ENCODE measurements at regions not wholly inside any gene's neighbourhood (a gene's known extent, or its start where the extent isn't known, plus 50 kb on each side); places are given as distances from the start of the nearest gene placed in this dataset.

DNA sequence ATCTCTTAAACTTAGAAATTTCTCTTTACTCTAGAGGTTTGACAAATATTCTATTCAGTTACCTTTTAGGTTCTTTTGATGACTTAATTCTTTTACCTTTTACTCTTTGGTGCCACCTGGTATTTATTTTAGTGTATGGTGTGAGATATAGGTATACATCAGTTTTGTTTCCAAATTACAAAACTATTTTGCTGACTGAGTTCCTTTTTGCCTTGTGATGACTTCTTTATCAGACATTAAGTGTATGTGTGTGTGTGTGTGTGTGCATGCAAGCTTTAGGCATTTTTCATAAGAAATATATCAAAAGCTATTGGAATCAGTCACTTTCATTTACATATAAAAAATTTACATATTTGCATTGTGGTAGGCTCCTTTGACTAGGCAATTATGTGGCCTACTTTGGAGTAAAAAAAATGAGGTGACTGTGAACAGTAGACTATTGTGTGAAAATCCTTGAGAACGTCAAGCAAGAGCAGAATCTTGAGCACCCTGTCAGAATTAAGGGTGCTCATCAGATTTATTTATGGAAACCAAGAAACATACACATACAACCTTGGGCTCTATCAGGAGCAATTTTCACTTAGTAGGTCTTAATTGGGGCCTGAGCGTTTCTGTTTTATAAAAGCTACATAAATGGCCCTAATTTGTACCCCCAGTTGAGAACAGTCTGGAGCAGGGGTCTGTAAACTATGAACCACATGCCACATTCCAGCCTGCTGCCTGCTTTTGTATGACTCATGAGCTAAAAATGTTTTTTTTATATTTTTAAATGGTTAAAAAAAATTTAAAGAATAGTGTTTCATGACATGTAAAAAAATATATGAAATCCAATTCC, 415.9 kb downstream of the SLC4A3 start:
- no peaks in the 10 kb centered on the region for H3K4me1 ChIP-seq
- no peaks in the 10 kb centered on the region for H3K36me3 ChIP-seq
- TF ChIP-seq, protein P1, sequence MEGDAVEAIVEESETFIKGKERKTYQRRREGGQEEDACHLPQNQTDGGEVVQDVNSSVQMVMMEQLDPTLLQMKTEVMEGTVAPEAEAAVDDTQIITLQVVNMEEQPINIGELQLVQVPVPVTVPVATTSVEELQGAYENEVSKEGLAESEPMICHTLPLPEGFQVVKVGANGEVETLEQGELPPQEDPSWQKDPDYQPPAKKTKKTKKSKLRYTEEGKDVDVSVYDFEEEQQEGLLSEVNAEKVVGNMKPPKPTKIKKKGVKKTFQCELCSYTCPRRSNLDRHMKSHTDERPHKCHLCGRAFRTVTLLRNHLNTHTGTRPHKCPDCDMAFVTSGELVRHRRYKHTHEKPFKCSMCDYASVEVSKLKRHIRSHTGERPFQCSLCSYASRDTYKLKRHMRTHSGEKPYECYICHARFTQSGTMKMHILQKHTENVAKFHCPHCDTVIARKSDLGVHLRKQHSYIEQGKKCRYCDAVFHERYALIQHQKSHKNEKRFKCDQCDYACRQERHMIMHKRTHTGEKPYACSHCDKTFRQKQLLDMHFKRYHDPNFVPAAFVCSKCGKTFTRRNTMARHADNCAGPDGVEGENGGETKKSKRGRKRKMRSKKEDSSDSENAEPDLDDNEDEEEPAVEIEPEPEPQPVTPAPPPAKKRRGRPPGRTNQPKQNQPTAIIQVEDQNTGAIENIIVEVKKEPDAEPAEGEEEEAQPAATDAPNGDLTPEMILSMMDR (IDR thresholded peaks at IDR 0.05), result no peak
- intact Hi-C loops (cut with DNase I), result no loop called here
- no peak overlapping the region for H3K4me3 ChIP-seq
- H3K27me3 ChIP-seq, result no peaks in the 10 kb centered on the region
- no peak overlapping the region for H3K27ac ChIP-seq
- no peaks in the 10 kb centered on the region for H3K9me3 ChIP-seq
- ATAC-seq (no peak), DNase-seq (no peak)

DNA sequence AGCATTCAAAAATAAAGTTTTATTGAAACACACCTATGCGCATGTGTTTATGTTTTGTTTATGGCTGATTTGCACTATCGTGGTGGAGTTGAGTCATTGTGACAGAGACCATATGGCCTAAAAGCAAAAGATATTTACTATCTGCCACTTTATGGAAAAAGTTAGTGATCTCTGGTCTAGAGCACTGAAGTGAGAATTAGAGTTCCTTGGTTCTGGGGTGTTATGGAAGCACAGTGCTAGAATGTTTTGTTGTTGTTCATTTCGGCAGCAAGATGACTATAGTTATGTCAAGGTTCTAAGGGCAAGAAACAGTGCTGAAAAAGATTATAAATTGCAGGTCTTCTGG, 416.5 kb downstream of the SLC4A3 start:
- Histone ChIP-seq H3K4me3 (no peak overlapping the region), H3K27me3 (no peaks in the 10 kb centered on the region), H3K9me3 (no peaks in the 10 kb centered on the region), H3K4me1 (no peaks in the 10 kb centered on the region), H3K27ac (no peak overlapping the region), H3K36me3 (no peaks in the 10 kb centered on the region)
- TF ChIP-seq, protein P1 (IDR thresholded peaks at IDR 0.05), result no peak
- ATAC-seq (no peak), DNase-seq (no peak)
- intact Hi-C loops (cut with DNase I), result no loop called here

DNA sequence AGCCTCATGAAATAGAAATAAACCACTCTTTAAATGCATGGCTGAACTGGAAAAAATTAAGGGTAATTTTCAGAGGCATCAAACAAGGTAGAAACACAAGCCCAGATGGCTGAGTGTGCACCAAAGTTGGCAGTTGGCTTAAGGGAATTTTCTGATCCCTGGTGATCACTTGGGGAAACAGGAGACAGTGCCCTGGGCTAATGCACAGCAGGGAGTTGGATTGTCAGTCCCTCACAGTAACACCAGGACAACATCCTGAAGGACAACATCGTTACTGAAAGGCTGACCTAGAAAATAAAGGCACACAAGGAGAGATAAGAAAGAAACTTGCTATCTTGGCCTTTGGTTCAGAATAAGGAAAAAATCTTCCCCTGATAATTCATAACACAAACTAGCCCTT, 417.0 kb downstream of the SLC4A3 start:
- Histone ChIP-seq H3K27ac (no peak overlapping the region), H3K9me3 (no peaks in the 10 kb centered on the region), H3K27me3 (no peaks in the 10 kb centered on the region), H3K4me1 (no peaks in the 10 kb centered on the region), H3K36me3 (no peaks in the 10 kb centered on the region), H3K4me3 (no peak overlapping the region)
- ATAC-seq (no peak), DNase-seq (no peak)
- TF ChIP-seq, protein P1 (IDR thresholded peaks at IDR 0.05), result no peak
- intact Hi-C loops (cut with DNase I), result no loop called here

DNA sequence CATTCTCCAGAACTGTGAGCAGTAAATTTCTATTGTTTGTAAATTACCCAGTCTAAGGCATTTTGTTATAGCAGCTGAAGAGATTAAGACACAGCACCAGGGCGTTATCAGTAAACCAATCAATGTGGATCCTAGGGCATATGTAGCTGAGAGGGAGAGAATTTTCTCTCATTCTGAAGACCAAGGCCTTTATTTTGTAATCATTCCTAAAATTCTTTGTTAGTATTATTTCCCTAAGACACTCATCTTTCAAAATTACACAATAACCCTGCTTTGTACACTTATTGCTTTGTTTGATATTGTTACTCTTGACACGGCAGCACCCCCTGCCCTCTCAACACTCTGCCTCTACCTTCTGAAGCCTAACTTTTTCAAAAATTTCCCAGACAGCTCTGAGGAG, 419.1 kb downstream of the SLC4A3 start:
- H3K27ac ChIP-seq, result no peak overlapping the region
- intact Hi-C loops (cut with DNase I), result no loop called here
- no peaks in the 10 kb centered on the region for H3K36me3 ChIP-seq
- H3K27me3 ChIP-seq, result no peaks in the 10 kb centered on the region
- no peaks in the 10 kb centered on the region for H3K9me3 ChIP-seq
- H3K4me3 ChIP-seq, result no peak overlapping the region
- no peak for ATAC-seq
- no peak for DNase-seq
- H3K4me1 ChIP-seq, result no peaks in the 10 kb centered on the region
- TF ChIP-seq, protein P1 (IDR thresholded peaks at IDR 0.05), result no peak

DNA sequence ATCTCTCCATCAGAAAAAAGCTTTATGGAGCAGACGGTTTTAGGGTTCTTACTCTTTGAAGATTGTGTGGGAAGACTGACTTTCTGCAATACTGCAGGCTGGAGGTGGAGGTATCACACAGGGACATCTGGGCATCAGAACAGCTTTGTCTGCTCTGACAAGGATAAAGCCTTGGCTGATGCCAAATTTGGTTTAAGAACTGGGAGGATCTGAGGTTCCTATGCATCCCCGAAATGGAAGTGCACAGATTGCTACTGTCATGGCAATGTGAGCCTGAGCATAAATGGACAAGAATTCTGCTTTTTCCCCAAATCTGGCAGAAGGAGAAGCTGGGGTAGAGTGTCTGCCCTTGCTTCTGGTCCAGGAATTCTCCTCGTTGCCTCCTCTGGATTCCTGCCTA, 424.3 kb downstream of the SLC4A3 start:
- intact Hi-C loops (cut with DNase I), result no loop called here
- no peaks in the 10 kb centered on the region for H3K27me3 ChIP-seq
- H3K27ac ChIP-seq, result no peak overlapping the region
- H3K9me3 ChIP-seq, result no peaks in the 10 kb centered on the region
- no peaks in the 10 kb centered on the region for H3K36me3 ChIP-seq
- no peak for DNase-seq
- no peaks in the 10 kb centered on the region for H3K4me1 ChIP-seq
- TF ChIP-seq, protein P1 (IDR thresholded peaks at IDR 0.05), result no peak
- H3K4me3 ChIP-seq, result no peak overlapping the region
- no peak for ATAC-seq

DNA sequence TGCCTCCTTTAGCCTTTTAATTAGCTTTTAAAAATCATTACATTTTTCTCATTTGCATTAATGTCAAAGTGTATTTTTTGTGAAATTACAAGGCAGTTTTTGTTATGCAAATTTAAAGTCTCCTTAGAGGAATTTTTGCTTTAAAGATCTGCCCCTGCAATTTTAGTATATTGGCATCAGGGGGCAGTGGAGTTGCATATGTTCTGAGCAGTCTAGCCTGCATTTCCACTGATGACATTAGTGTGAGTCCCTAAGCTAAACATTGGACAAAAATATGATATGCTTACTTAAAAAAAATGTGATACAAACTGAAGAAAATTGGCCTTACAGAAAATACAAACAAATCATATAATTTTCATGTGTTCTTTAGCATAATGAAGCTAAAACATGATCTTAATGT, 426.5 kb downstream of the SLC4A3 start:
- H3K27me3 ChIP-seq, result no peaks in the 10 kb centered on the region
- H3K4me3 ChIP-seq, result no peak overlapping the region
- H3K4me1 ChIP-seq, result no peaks in the 10 kb centered on the region
- H3K36me3 ChIP-seq, result no peaks in the 10 kb centered on the region
- no peak overlapping the region for H3K27ac ChIP-seq
- DNase-seq (no peak), ATAC-seq (no peak)
- intact Hi-C loops (cut with DNase I), result no loop called here
- TF ChIP-seq, protein P1 (IDR thresholded peaks at IDR 0.05), result no peak
- no peaks in the 10 kb centered on the region for H3K9me3 ChIP-seq

All from upper lobe of right lung (tissue), 1 donor.